ENCODE measurements at regions not wholly inside any gene's neighbourhood (a gene's known extent, or its start where the extent isn't known, plus 50 kb on each side); places are given as distances from the start of the nearest gene placed in this dataset.

- no peak for DNase-seq
Observed at GRCh38 chr20:21812379-21812778, 106.9 kb downstream of the PAX1 start.

GRCh38 chr20:21809961-21810523 is 104.6 kb downstream of the PAX1 start:
- no peak for DNase-seq

GRCh38 chr20:21808863-21809664 is 103.6 kb downstream of the PAX1 start:
- DNase-seq, result no peak

GRCh38 chr20:21808139-21808538 is 102.7 kb downstream of the PAX1 start:
- no peak for DNase-seq

- DNase-seq, result no peak
Observed at GRCh38 chr20:21804802-21805201, 99.3 kb downstream of the PAX1 start.

GRCh38 chr20:21801193-21801592 is 95.7 kb downstream of the PAX1 start:
- no peak for DNase-seq

- DNase-seq, result no peak
Observed at GRCh38 chr20:21798384-21798783, 92.9 kb downstream of the PAX1 start.

- DNase-seq, result no peak
Observed at GRCh38 chr20:21796059-21796458, 90.6 kb downstream of the PAX1 start.

- DNase-seq, result no peak
Observed at GRCh38 chr20:21788082-21788481, 82.6 kb downstream of the PAX1 start.

- no peak for DNase-seq
Observed at GRCh38 chr20:21781446-21782075, 76.1 kb downstream of the PAX1 start.

- no peak for DNase-seq
Observed at GRCh38 chr20:21780528-21780927, 75.1 kb downstream of the PAX1 start.
